H9 (cell line): ENCODE measurements at regions not wholly inside any gene's neighbourhood (a gene's known extent, or its start where the extent isn't known, plus 50 kb on each side); places are given as distances from the start of the nearest gene placed in this dataset.

Source experiments
- DNase-seq: peaks from one replicate; pipeline ENCODE4 v3.0.0-alpha.2; 2017
- H2AFZ ChIP-seq: one replicate; pipeline ENCODE4 v1.6.1; 2013; ENCODE audit warnings: mild to moderate bottlenecking, low read length, control low read depth, moderate library complexity
- H2AK5ac ChIP-seq: 2 replicates; pipeline ENCODE4 v1.6.1; 2013; ENCODE audit warnings: low read length, control low read depth, mixed read lengths; ENCODE audit not compliant: insufficient read length
- H2BK120ac ChIP-seq: one replicate; pipeline ENCODE4 v1.6.1; 2013; ENCODE audit warnings: low read depth, mild to moderate bottlenecking, low read length, control low read depth, inconsistent platforms; ENCODE audit not compliant: poor library complexity, severe bottlenecking
- H2BK12ac ChIP-seq: 2 replicates; pipeline ENCODE4 v1.6.1; 2013; ENCODE audit warnings: low read length, control low read depth, mixed read lengths, low read depth; ENCODE audit not compliant: insufficient read length
- H2BK15ac ChIP-seq: 2 replicates; pipeline ENCODE4 v1.6.1; 2013; ENCODE audit warnings: low read depth, low read length, control low read depth
- H2BK20ac ChIP-seq: one replicate; pipeline ENCODE4 v1.6.1; 2013; ENCODE audit warnings: low read depth, mild to moderate bottlenecking, low read length, control low read depth, inconsistent platforms; ENCODE audit not compliant: poor library complexity, severe bottlenecking
- H2BK5ac ChIP-seq: 2 replicates; pipeline ENCODE4 v1.6.1; 2013; ENCODE audit warnings: low read length, control low read depth, mixed read lengths; ENCODE audit not compliant: insufficient read length
- H3K14ac ChIP-seq: 2 replicates; pipeline ENCODE4 v1.6.1; 2013; ENCODE audit warnings: low read length, control low read depth; ENCODE audit not compliant: insufficient read depth
- H3K18ac ChIP-seq: 2 replicates; pipeline ENCODE4 v1.6.1; 2013; ENCODE audit warnings: low read depth, mild to moderate bottlenecking, mixed read lengths, low read length, control low read depth; ENCODE audit not compliant: insufficient read length
- H3K23ac ChIP-seq: 2 replicates; pipeline ENCODE4 v1.6.1; 2013; ENCODE audit warnings: low read length, control low read depth, mixed read lengths, low read depth; ENCODE audit not compliant: insufficient read length
- H3K23me2 ChIP-seq: 2 replicates; pipeline ENCODE4 v1.6.1; 2013; ENCODE audit warnings: low read depth, mild to moderate bottlenecking, mixed read lengths, low read length, control low read depth; ENCODE audit not compliant: insufficient read length, poor library complexity, severe bottlenecking
- H3K27ac ChIP-seq: 2 replicates; pipeline ENCODE4 v1.5.1; 2013; ENCODE audit warnings: low read length, control low read depth, mixed read lengths, low read depth; ENCODE audit not compliant: insufficient read length
- H3K27me3 ChIP-seq: 2 replicates; pipeline ENCODE4 v1.6.1; 2013; ENCODE audit warnings: low read length, control low read depth, inconsistent platforms; ENCODE audit not compliant: insufficient read depth
- H3K4ac ChIP-seq: 2 replicates; pipeline ENCODE4 v1.6.1; 2013; ENCODE audit warnings: low read depth, mild to moderate bottlenecking, control low read depth, inconsistent platforms, low read length, moderate library complexity
- H3K4me1 ChIP-seq: 2 replicates; pipeline ENCODE4 v1.6.1; 2013; ENCODE audit warnings: low read length, control low read depth, inconsistent platforms; ENCODE audit not compliant: insufficient read depth
- H3K4me2 ChIP-seq: 2 replicates; pipeline ENCODE4 v1.6.1; 2013; ENCODE audit warnings: low read length, control low read depth, mixed read lengths; ENCODE audit not compliant: insufficient read length, insufficient read depth
- H3K56ac ChIP-seq: 2 replicates; pipeline ENCODE4 v1.6.1; 2013; ENCODE audit warnings: low read depth, mild to moderate bottlenecking, mixed read lengths, low read length, control low read depth; ENCODE audit not compliant: insufficient read length
- H3K79me1 ChIP-seq: 2 replicates; pipeline ENCODE4 v1.6.1; 2013; ENCODE audit warnings: low read depth, mild to moderate bottlenecking, moderate library complexity, low read length, control low read depth, inconsistent platforms; ENCODE audit not compliant: insufficient read depth, poor library complexity, severe bottlenecking
- H3K79me2 ChIP-seq: 2 replicates; pipeline ENCODE4 v1.6.1; 2013; ENCODE audit warnings: low read length, control low read depth, inconsistent platforms; ENCODE audit not compliant: insufficient read depth
- H3K9ac ChIP-seq: 2 replicates; pipeline ENCODE4 v1.6.1; 2013; ENCODE audit warnings: low read length, control low read depth, mixed read lengths; ENCODE audit not compliant: insufficient read length; ENCODE audit errors: extremely low read depth
- H3K9me3 ChIP-seq: one replicate; pipeline ENCODE4 v1.6.1; 2013; ENCODE audit warnings: low read depth, low read length, inconsistent platforms; ENCODE audit not compliant: control insufficient read depth
- H3T11ph ChIP-seq: one replicate; pipeline ENCODE4 v1.6.1; 2013; ENCODE audit warnings: mild to moderate bottlenecking, low read length, control low read depth, inconsistent platforms
- H4K20me1 ChIP-seq: one replicate; pipeline ENCODE4 v1.6.1; 2013; ENCODE audit not compliant: control insufficient read depth, insufficient read length, insufficient read depth
- H4K5ac ChIP-seq: 2 replicates; pipeline ENCODE4 v1.6.1; 2013; ENCODE audit warnings: low read depth, mild to moderate bottlenecking, mixed read lengths, low read length, control low read depth; ENCODE audit not compliant: insufficient read length
- H4K8ac ChIP-seq: replicated peaks from 2 replicates; pipeline ENCODE4 v1.6.1; 2013; ENCODE audit warnings: low read length, control low read depth, mixed read lengths, low read depth; ENCODE audit not compliant: insufficient read length
- H4K91ac ChIP-seq: 2 replicates; pipeline ENCODE4 v1.6.1; 2013; ENCODE audit warnings: low read depth, mild to moderate bottlenecking, moderate library complexity, mixed read lengths, low read length, control low read depth; ENCODE audit not compliant: insufficient read length
- H3K27ac Mint-ChIP-seq, 3 experiments: 2 replicates in 2 of 3; 3 replicates in 1 of 3; pipeline ENCODE4 v1.8.0; 2020 to 2021; ENCODE audit warnings: mixed read lengths in 3 of 3, mild to moderate bottlenecking in 1 of 3, moderate library complexity in 1 of 3
- H3K27me3 Mint-ChIP-seq: 2 replicates; pipeline ENCODE4 v1.8.0; 2021; ENCODE audit warnings: low read depth, mild to moderate bottlenecking, moderate library complexity, mixed read lengths
- H3K36me3 Mint-ChIP-seq, 3 experiments: 2 replicates in 2 of 3; 3 replicates in 1 of 3; pipeline ENCODE4 v1.8.0; 2020 to 2021; ENCODE audit warnings: low read depth in 3 of 3, mixed read lengths in 3 of 3; ENCODE audit not compliant: insufficient read depth in 1 of 3
- H3K4me1 Mint-ChIP-seq, 2 experiments: 2 replicates each; pipeline ENCODE4 v1.8.0; 2020; ENCODE audit warnings: mixed read lengths in 2 of 2
- H3K4me3 Mint-ChIP-seq, 2 experiments: 2 replicates in 1 of 2; 3 replicates in 1 of 2; pipeline ENCODE4 v1.8.0; 2020 to 2021; ENCODE audit warnings: mild to moderate bottlenecking in 2 of 2, mixed read lengths in 2 of 2, moderate library complexity in 1 of 2
- H3K9me3 Mint-ChIP-seq, 2 experiments: 2 replicates in 1 of 2; 3 replicates in 1 of 2; pipeline ENCODE4 v1.8.0; 2020; ENCODE audit warnings: mild to moderate bottlenecking in 2 of 2, mixed read lengths in 2 of 2, moderate library complexity in 1 of 2
- CTCF ChIP-seq: fragments of 200-600 bp; sonication (generic); conservative IDR thresholded peaks from 3 replicates; pipeline ENCODE4 v1.8.0; 2021; ENCODE audit warnings: antibody characterized with exemption, mild to moderate bottlenecking
- WGBS: extraction: QIAGEN DNeasy Blood & Tissue Kit; methylation state at CpG from one replicate; pipeline ENCODE4 v1.1.7; 2013; ENCODE audit warnings: missing lambda C conversion rate, low lambda C conversion rate, mixed read lengths; ENCODE audit not compliant: insufficient read length; ENCODE audit errors: extremely low coverage; 5-methylcytosine and 5-hydroxymethylcytosine counted together

- Histone ChIP-seq H4K8ac (no peak overlapping the region), H2AK5ac (no peak overlapping the region), H4K91ac (no peak overlapping the region), H3T11ph (no peak overlapping the region), H3K18ac (no peak overlapping the region), H4K5ac (no peak overlapping the region), H2AFZ (no peak overlapping the region), H2BK20ac (no peak overlapping the region), H2BK5ac (no peak overlapping the region), H4K20me1 (no peaks in the 10 kb centered on the region), H2BK15ac (no peak overlapping the region), H3K23me2 (no peaks in the 10 kb centered on the region), H2BK12ac (no peak overlapping the region), H3K56ac (no peak overlapping the region), H2BK120ac (no peak overlapping the region), H3K4me1 (no peaks in the 10 kb centered on the region), H3K14ac (no peak overlapping the region), H3K27ac (no peak overlapping the region), H3K9ac (no peak overlapping the region), H3K4ac (no peak overlapping the region), H3K23ac (no peak overlapping the region), H3K79me1 (no peaks in the 10 kb centered on the region), H3K4me2 (no peak overlapping the region), H3K27me3 (no peaks in the 10 kb centered on the region), H3K79me2 (no peaks in the 10 kb centered on the region; the same call in 1 of the 2 replicates), H3K9me3 (no peaks in the 10 kb centered on the region)
- Mint-ChIP-seq H3K4me1 (peaks cover 2 to 4% of the 10 kb centered on the region in 2 experiments; a peak in 2 of 4 replicates), H3K27ac (no peak overlapping the region), H3K9me3 (peaks cover 7 to 20% of the 10 kb centered on the region in 2 experiments), H3K27me3 (no peaks in the 10 kb centered on the region), H3K36me3 (peaks cover 27 to 47% (median 39%) of the 10 kb centered on the region in 3 experiments), H3K4me3 (no peak overlapping the region)
- no peak for DNase-seq
- TF ChIP-seq CTCF = no peak
- no CpG with 5 or more reads among the region's 2 CpGs for WGBS
These were observed 151.5 kb downstream of the ZNF737 start for GRCh38 chr19:20414120-20414519.
